CD4-positive, alpha-beta T cell treated with Interferon gamma for 1 hour (primary cell): ENCODE measurements at regions not wholly inside any gene's neighbourhood (a gene's known extent, or its start where the extent isn't known, plus 50 kb on each side); places are given as distances from the start of the nearest gene placed in this dataset.

Experiments
- DNase-seq: peaks from one replicate; pipeline ENCODE4 v3.0.0-alpha.2; 2020

DNA sequence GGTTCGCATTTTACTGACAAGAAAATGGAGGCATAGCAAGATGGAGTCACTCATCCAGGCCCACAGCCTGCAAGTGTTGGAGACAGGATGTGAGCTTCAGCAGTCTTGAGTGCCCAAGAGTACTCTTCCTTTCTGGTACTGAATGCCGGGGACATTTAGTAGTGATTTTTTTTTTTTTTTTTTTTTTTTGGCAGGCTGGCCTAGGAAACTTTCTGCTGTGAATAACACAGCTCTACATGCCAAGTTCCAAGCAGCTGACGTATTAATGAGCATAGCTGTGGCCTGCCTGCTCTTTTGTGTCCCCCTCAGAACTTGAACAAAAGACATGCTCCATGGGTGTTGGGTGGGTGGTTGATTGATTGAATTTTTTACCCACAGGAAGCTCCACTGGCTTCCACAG, 195.5 kb upstream of the CADM1 start:
- no peak for DNase-seq

- no peak for DNase-seq
Measured at GRCh38 chr11:115699326-115699725, 195.1 kb upstream of the CADM1 start.

- DNase-seq = no peak
Measured at GRCh38 chr11:115698243-115698642, 194.0 kb upstream of the CADM1 start.

- DNase-seq = no peak
Measured at GRCh38 chr11:115696563-115696962, 192.3 kb upstream of the CADM1 start.

DNA sequence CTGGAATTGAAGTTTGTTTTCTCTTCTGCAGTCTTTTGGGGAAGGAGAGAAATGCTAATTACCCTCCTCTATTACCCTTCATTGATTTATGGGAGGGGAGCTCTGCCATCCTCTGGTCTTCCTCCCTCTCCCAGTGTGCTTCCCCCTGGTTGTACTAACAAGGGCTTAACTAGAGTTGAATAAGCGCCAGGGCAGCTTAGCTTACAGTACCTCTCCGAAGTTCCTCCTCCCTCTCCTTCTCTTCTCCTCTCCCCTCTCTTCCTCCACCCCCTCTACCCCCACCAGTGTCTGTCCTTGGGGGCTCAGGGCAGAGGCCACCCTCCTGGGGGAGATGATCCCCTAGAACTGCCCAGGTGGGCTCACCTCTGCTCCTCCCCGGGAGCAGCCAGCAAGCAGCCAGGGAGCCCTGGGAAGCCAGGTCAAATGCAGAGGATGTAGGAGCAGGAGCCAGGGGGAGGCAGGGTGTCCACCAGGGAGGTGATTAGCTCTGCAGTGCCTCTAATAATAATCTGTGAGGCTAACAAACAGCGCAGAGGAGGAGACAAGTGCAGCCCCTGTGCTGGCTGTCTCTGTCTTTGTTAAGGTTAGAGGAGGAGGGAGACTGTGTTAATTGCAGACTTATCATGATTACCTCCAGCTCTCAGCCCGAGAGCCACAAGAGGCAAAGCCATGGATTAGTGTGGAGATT, 191.6 kb upstream of the CADM1 start:
- no peak for DNase-seq

DNA sequence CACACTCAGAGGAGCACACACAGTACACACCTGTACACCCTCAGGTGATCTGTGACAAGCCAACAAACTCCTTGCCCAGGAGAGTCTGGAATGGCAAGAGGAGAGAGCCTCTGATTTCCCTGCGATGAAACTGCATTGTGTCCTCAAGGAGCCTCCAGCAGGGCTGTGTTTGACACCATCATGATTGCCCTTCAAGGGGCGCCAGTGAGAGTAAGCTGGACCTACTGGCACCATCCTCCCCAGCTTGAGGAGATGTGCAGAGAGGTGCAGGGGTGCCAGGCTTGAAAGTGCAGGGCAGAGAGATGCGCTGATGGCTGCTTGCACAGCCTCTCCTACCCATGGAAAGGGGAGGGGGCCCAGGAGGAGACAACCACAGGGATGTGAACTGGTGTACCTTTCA, 188.8 kb upstream of the CADM1 start:
- DNase-seq = no peak

DNA sequence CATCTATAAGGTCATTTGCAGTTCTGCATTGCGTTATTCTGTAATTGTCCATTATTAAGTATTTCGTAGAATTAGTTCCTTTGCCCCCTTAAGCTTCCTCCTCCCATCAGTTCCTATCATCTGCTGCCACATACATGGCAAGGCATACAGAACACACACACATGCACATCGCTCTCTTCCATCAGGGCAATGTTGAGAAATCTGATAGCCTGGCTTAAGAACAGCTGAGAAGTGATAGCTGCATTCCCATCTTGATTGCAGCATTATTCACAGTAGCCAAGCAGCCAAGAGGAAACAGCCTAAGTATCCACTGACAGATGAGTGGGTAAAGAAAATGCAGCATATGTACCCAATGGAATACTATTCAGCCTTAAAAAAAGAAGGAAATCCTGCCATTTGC, 186.8 kb upstream of the CADM1 start:
- no peak for DNase-seq

- no peak for DNase-seq
Measured at GRCh38 chr11:115687934-115688333, 183.7 kb upstream of the CADM1 start.

DNA sequence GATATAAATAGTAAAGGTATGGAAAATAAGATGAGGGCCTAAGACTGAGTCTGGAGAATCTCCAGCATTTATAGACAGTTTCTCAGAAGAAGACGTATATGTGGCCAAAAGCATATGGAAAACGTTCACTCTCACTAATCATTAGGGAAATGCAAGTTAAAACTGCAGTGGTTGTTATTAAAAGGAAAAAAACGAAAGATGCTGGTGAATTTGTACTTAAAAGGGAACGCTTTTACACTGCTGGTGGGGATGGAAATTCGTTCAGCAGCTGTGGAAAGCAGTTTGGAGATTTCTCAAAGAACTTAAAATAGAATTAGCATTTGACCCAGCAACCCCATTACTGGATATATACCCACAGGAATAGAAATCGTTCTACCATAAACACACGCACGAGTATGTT, 180.5 kb upstream of the CADM1 start:
- DNase-seq = no peak

DNA sequence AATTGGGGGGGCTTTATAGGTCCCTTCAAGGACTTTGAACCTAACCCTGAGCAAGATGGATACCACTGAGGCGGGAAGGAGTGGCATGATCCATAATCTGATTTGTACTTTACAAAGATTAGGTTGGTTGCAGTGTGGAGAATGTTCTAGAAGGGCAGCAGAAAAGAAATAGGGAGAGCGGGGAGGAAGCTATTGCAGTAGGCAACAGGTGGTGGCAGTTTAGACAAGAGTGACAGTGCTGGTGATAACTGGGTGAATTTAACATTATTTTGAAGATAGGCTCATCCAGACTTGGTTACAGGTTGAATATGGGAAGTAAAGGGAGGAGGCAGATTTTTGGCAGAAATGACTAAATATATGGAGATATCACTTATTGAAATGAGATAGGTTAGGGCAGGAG, 179.9 kb upstream of the CADM1 start:
- no peak for DNase-seq

GRCh38 chr11:115682888-115683287, 178.7 kb upstream of the CADM1 start:
- DNase-seq = no peak

DNA sequence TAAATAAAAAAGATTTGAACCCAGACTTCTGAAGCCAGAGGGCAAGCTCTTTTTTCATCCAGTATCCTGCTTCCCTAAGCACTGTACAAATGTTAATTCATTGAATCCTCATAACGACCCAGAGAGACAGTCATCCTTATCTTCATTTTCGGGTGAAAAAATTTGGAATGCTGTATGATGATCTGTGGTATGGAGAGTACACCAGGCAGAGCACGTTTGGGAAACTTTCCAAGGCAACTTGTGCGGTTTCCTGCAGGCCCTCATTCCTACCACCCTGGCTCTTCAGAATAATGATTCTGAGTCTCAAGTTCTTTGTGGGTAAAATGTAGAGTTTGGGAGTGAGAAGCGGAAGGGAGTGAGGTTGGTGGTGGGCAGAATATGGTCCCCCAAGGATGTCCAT, 177.9 kb upstream of the CADM1 start:
- no peak for DNase-seq

GRCh38 chr11:115679945-115680344, 175.7 kb upstream of the CADM1 start:
- DNase-seq = no peak

DNA sequence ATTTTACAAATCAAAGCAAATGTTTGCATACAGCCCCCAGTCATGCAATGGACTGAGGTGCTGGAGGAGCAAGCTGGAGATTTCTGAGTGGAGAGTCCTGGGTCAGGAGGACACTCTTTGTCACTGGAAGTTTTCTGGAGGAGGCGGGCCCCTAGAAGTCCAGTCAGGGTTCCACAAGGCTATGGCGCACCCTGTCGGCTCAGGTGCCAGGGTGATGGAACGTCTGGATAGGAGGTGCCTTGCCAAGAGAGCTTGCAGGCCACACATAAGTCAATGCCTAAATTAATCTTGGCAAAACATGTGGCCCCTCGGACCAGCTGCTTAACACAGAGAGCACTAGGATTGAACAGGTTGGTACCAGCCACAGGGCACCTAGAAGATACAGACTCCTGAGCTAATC, 174.7 kb upstream of the CADM1 start:
- DNase-seq = no peak

GRCh38 chr11:115677190-115677589, 173.0 kb upstream of the CADM1 start:
- DNase-seq = no peak

- DNase-seq = no peak
Measured at GRCh38 chr11:115676768-115677167, 172.6 kb upstream of the CADM1 start.

DNA sequence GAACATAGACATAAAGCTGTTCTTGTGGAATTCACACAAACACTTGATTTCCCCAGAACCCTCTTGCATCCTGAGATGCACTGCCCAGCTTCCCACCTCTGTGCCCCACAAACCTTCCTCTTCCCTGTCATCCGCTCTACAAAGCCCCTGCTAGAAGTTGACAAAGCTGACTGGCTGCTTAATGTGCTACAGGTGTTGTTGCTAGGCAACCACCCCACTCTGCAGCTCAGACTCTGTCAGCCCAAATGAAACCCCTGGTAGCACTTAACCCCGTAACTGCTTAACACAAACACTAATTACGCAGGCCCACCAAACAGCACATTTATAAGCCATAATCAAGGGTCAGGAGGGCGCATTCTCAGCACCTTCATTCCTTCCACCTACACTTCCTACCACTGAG, 172.0 kb upstream of the CADM1 start:
- DNase-seq = no peak

DNA sequence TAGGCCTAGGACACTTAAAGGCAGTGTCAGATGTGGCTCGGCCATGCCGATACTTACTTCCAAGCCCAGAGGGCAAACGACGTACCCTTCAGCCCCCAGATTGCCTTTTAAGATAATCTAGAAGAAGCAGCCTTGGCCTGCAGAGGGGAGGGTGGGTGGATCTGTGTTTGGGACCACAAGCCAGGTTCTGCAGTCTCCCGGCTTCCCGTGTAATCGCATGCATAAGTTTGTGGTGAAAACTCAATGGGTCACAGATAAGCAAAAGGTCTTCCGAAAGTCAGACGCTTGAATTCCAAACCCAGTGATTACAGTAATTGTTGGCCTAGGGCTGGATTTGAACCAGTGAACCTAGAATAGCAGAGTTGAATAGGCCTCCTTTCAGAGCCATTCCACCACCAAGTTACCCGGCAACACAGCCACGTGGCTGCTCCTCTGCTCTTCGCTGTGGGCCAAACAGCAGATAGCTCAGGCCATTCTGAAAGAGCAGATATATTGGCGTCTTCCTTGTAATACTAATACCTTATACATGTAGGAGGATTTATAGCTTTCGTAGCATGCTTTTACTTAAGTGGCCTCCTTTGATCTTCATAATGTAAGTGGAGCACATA, 170.8 kb upstream of the CADM1 start:
- DNase-seq = no peak

GRCh38 chr11:115674176-115674936, 170.1 kb upstream of the CADM1 start:
- DNase-seq = no peak

DNA sequence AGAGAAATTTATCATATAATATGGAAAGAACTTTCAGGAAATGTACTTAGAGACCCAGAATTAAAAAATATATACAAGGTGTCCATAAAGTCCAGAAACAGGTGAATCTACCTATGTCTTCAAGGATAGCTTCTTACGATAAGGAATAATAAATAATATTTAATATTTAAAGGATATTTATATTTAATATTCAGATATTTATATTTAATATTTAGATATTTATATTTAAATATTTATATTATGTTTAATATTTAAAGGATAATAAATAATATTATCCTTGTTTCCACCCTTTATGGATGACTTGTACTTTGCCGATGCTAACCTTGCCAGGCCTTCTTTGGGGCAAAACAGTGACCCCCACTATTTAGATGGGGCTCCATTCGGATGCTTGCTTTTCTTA, 169.5 kb upstream of the CADM1 start:
- DNase-seq = no peak

GRCh38 chr11:115672999-115673411, 168.8 kb upstream of the CADM1 start:
- DNase-seq = no peak

DNA sequence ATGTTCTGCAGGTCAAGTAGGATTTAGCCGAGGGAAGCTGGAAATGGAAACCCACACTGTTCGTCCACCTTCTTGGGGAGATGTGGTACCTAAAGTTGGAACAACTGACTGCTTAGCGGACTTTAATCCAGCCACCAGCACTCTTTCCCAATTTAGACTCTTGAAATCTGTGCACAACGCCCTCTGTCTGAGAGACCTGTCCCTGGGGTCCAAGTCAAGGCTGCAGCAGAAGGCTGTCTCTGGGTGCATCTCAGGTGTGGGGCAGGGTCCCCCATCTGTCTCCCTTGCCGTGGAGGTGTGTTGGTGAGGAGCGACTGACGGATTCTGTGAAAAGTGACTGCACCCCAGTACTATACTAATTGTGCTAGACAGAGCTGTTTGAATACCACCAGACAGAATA, 168.2 kb upstream of the CADM1 start:
- DNase-seq = no peak

DNA sequence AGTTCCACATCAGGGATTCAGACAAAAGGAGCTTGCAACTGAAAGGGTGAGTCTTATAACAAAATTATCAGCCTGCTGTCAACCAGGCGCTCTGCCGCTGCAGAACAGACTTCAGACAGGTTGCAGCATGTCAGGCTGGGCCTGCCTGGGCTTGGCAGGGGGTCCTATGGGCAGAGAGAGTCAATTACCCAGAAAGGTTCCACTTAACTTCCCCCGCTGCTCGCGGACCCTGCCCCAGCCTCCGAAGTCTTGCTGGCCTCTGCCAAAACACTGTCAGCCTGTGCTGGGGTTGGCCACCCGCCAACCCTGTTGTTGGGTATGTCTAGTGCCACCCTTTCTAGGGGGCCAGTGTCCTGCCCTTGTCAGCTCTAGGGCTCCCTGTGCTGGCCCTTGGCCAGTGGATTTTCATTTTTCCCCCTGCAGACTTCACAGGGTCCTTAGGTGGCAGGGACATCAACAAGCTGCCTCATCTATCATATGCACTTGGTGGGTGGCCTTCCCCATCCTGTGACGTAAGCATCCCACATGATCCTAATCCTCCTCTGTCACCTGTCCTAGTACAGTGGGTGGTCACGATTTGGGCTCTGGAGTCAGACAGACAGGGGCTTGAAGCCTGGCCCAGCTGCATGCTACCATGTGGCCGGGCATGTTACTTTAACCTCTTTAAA, 166.5 kb upstream of the CADM1 start:
- no peak for DNase-seq

GRCh38 chr11:115665958-115666357, 161.7 kb upstream of the CADM1 start:
- no peak for DNase-seq
